K562 (cell line): ENCODE measurements at regions not wholly inside any gene's neighbourhood (a gene's known extent, or its start where the extent isn't known, plus 50 kb on each side); places are given as distances from the start of the nearest gene placed in this dataset.

Source experiments
- ATF4 ChIP-seq: fragments of 450-650 bp; formaldehyde crosslinking; IDR thresholded peaks from 2 replicates; pipeline ENCODE4 v1.4.0; 2022; ENCODE audit warnings: mild to moderate bottlenecking, moderate library complexity
- BCOR ChIP-seq: fragments of 450-650 bp; IDR thresholded peaks from 2 replicates; pipeline ENCODE4 v1.6.1; 2016
- CHD2 ChIP-seq: IDR thresholded peaks from 2 replicates; pipeline ENCODE4 v1.6.1; 2011; ENCODE audit warnings: low read depth, low read length
- DPF2 ChIP-seq: fragments of 450-650 bp; IDR thresholded peaks from 2 replicates; pipeline ENCODE4 v1.6.1; 2016
- ELK3 ChIP-seq: fragments of 450-650 bp; formaldehyde crosslinking; IDR thresholded peaks from 2 replicates; pipeline ENCODE4 v1.4.0; 2020; ENCODE audit warnings: mild to moderate bottlenecking
- NKRF ChIP-seq: fragments of 450-650 bp; IDR thresholded peaks from 2 replicates; pipeline ENCODE4 v1.6.1; 2016; ENCODE audit warnings: borderline replicate concordance
- STAT5A ChIP-seq: IDR thresholded peaks from 2 replicates; pipeline ENCODE4 v1.6.1; 2012; ENCODE audit warnings: low read length, inconsistent platforms, borderline replicate concordance
- TAF1 ChIP-seq: IDR thresholded peaks from 2 replicates; pipeline ENCODE4 v1.6.1; 2011; ENCODE audit warnings: mild to moderate bottlenecking, low read length, moderate library complexity; ENCODE audit not compliant: insufficient read depth, control insufficient read depth, severe bottlenecking; ENCODE audit errors: extremely low read depth
- ZBTB40 ChIP-seq, 2 experiments: fragments of 450-650 bp in 1 of 2; sonication (generic) in 1 of 2; formaldehyde crosslinking in 1 of 2; IDR thresholded peaks; 2 replicates each; pipeline versions ENCODE4 v1.7.1 to v1.9.0; 2016 to 2022; ENCODE audit warnings: inconsistent platforms in 1 of 2, mild to moderate bottlenecking in 1 of 2, missing genetic modification reagents in 1 of 2
- ZBTB5 ChIP-seq: fragments of 450-650 bp; IDR thresholded peaks from 2 replicates; pipeline ENCODE4 v1.6.1; 2017; ENCODE audit warnings: antibody characterized with exemption
- ZNF124 ChIP-seq: sonication (generic); formaldehyde crosslinking; IDR thresholded peaks from 2 replicates; pipeline ENCODE4 v1.8.1; 2022; ENCODE audit warnings: missing genetic modification reagents
- ZNF75A ChIP-seq: fragments of 450-650 bp; formaldehyde crosslinking; IDR thresholded peaks from 2 replicates; pipeline ENCODE4 v1.4.0; 2020; ENCODE audit warnings: mild to moderate bottlenecking

- TF ChIP-seq ZBTB40 (IDR thresholded peaks at IDR 0.05) (0 out of 2 replicates have a peak, but pooled peaks have one; percentile 9), ZBTB40 (CRISPR knock-in tag; IDR thresholded peaks at IDR 0.05) (no peak), TAF1 (peak; percentile 51), ELK3 (CRISPR knock-in tag) (no peak), ZNF75A (no peak), ZBTB5 (no peak), BCOR (no peak), ZNF124 (CRISPR knock-in tag) (no peak), CHD2 (no peak), STAT5A (peak; percentile 55; the same call in 1 of the 2 replicates), ATF4 (CRISPR knock-in tag) (no peak), DPF2 (peak; percentile 95), NKRF (no peak)
These were observed 160.2 kb upstream of the TBL1XR1 start (continued) for GRCh38 chr3:177357352-177358090.
